SK-N-SH treated with all-trans-retinoic acid at 6 μM for 48 hours (cell line): ENCODE measurements at regions not wholly inside any gene's neighbourhood (a gene's known extent, or its start where the extent isn't known, plus 50 kb on each side); places are given as distances from the start of the nearest gene placed in this dataset.

Experiments used
- ATAC-seq: fragments of 200-7000 bp; cut with Tn5 transposase; 3 replicates; pipeline ENCODE4 v1.9.1; 2020; ENCODE audit warnings: mild to moderate bottlenecking, moderate library complexity
- ARNTL ChIP-seq: fragments of 450-650 bp; formaldehyde crosslinking; IDR thresholded peaks from 2 replicates; pipeline ENCODE4 v1.5.0; 2020; ENCODE audit warnings: low read depth, mild to moderate bottlenecking, moderate library complexity, borderline replicate concordance
- BACH2 ChIP-seq: fragments of 250-450 bp; sonication (Bioruptor Pico); IDR thresholded peaks from 2 replicates; pipeline ENCODE4 v1.9.0; 2021; ENCODE audit warnings: mild to moderate bottlenecking, borderline replicate concordance
- CSDC2 ChIP-seq: fragments of 250-450 bp; sonication (Bioruptor Pico); IDR thresholded peaks from 2 replicates; pipeline ENCODE4 v1.5.0; 2020; ENCODE audit warnings: mild to moderate bottlenecking, moderate library complexity
- CSRNP3 ChIP-seq: fragments of 250-450 bp; sonication (Bioruptor Pico); IDR thresholded peaks from 2 replicates; pipeline ENCODE4 v1.5.1; 2021; ENCODE audit warnings: mild to moderate bottlenecking, moderate library complexity
- ESRRG ChIP-seq: fragments of 250-450 bp; sonication (Bioruptor Pico); IDR thresholded peaks from 2 replicates; pipeline ENCODE4 v1.6.1; 2021; ENCODE audit warnings: mild to moderate bottlenecking
- GLIS3 ChIP-seq: fragments of 250-450 bp; sonication (Bioruptor Pico); IDR thresholded peaks from 2 replicates; pipeline ENCODE4 v1.5.0; 2020; ENCODE audit warnings: mild to moderate bottlenecking, moderate library complexity
- ISL1 ChIP-seq: fragments of 250-450 bp; sonication (Bioruptor Pico); IDR thresholded peaks from 2 replicates; pipeline ENCODE4 v2.1.2; 2022; ENCODE audit warnings: mild to moderate bottlenecking, moderate library complexity
- PATZ1 ChIP-seq: fragments of 250-450 bp; sonication (Bioruptor Pico); IDR thresholded peaks from 2 replicates; pipeline ENCODE4 v1.8.0; 2020; ENCODE audit warnings: mild to moderate bottlenecking, moderate library complexity, borderline replicate concordance
- POU6F1 ChIP-seq: fragments of 250-450 bp; sonication (Bioruptor Pico); IDR thresholded peaks from 2 replicates; pipeline ENCODE4 v1.8.0; 2021; ENCODE audit warnings: low read depth, mild to moderate bottlenecking, moderate library complexity, borderline replicate concordance
- PPARA ChIP-seq: fragments of 250-450 bp; sonication (Bioruptor Pico); IDR thresholded peaks from 2 replicates; pipeline ENCODE4 v1.5.0; 2020; ENCODE audit warnings: mild to moderate bottlenecking, borderline replicate concordance
- RARB ChIP-seq: fragments of 250-450 bp; sonication (Bioruptor Pico); IDR thresholded peaks from 2 replicates; pipeline ENCODE4 v1.8.0; 2021; ENCODE audit warnings: mild to moderate bottlenecking, moderate library complexity
- SNAI2 ChIP-seq: fragments of 250-450 bp; sonication (Bioruptor Pico); IDR thresholded peaks from 2 replicates; pipeline ENCODE4 v1.5.0; 2020; ENCODE audit warnings: mild to moderate bottlenecking, moderate library complexity
- TCF4 ChIP-seq: fragments of 250-450 bp; sonication (Bioruptor Pico); IDR thresholded peaks from 2 replicates; pipeline ENCODE4 v1.8.0; 2021; ENCODE audit warnings: mild to moderate bottlenecking, moderate library complexity, borderline replicate concordance
- TOX ChIP-seq: fragments of 250-450 bp; sonication (Bioruptor Pico); IDR thresholded peaks from 2 replicates; pipeline ENCODE4 v1.8.0; 2021; ENCODE audit warnings: mild to moderate bottlenecking, moderate library complexity, borderline replicate concordance
- TSHZ2 ChIP-seq: fragments of 250-450 bp; sonication (Bioruptor Pico); IDR thresholded peaks from 2 replicates; pipeline ENCODE4 v1.5.0; 2020; ENCODE audit warnings: mild to moderate bottlenecking, moderate library complexity
- ZC3H10 ChIP-seq: fragments of 250-450 bp; sonication (Bioruptor Pico); IDR thresholded peaks from 2 replicates; pipeline ENCODE4 v1.5.1; 2021; ENCODE audit warnings: mild to moderate bottlenecking, moderate library complexity
- ZFP3 ChIP-seq: fragments of 250-450 bp; sonication (Bioruptor Pico); IDR thresholded peaks from 2 replicates; pipeline ENCODE4 v1.5.0; 2020; ENCODE audit warnings: mild to moderate bottlenecking, moderate library complexity
- ZFP30 ChIP-seq: fragments of 450-650 bp; formaldehyde crosslinking; IDR thresholded peaks from 2 replicates; pipeline ENCODE4 v1.5.0; 2022; ENCODE audit warnings: mild to moderate bottlenecking, moderate library complexity
- ZNF565 ChIP-seq: fragments of 450-650 bp; formaldehyde crosslinking; conservative IDR thresholded peaks from 2 replicates; pipeline ENCODE4 v1.5.0; 2020; ENCODE audit warnings: low read depth, mild to moderate bottlenecking, moderate library complexity
- ZNF70 ChIP-seq: fragments of 450-650 bp; formaldehyde crosslinking; IDR thresholded peaks from 2 replicates; pipeline ENCODE4 v1.5.0; 2020; ENCODE audit warnings: mild to moderate bottlenecking, moderate library complexity
- ZNF8 ChIP-seq: fragments of 450-650 bp; formaldehyde crosslinking; IDR thresholded peaks from 2 replicates; pipeline ENCODE4 v1.5.0; 2020; ENCODE audit warnings: mild to moderate bottlenecking, moderate library complexity

GRCh38 chr5:82863266-82863665, 213.9 kb downstream of the TMEM167A start:
- TF ChIP-seq TSHZ2: no peak
- no peak for TF ChIP-seq RARB (CRISPR knock-in tag)
- no peak for TF ChIP-seq ZFP3 (CRISPR knock-in tag)
- TF ChIP-seq BACH2: no peak
- TF ChIP-seq TCF4 (CRISPR knock-in tag): no peak
- TF ChIP-seq PATZ1 (CRISPR knock-in tag): no peak
- no peak for TF ChIP-seq CSDC2 (CRISPR knock-in tag)
- no peak for TF ChIP-seq POU6F1 (CRISPR knock-in tag)
- no peak for TF ChIP-seq TOX (CRISPR knock-in tag)
- no peak for TF ChIP-seq ZC3H10 (CRISPR knock-in tag)
- no peak for TF ChIP-seq GLIS3
- TF ChIP-seq CSRNP3 (CRISPR knock-in tag): no peak
- TF ChIP-seq ZNF565: no peak
- no peak for TF ChIP-seq ESRRG
- no peak for TF ChIP-seq ISL1
- no peak for TF ChIP-seq ARNTL
- no peak for TF ChIP-seq ZNF8 (CRISPR knock-in tag)
- TF ChIP-seq ZFP30: no peak
- TF ChIP-seq ZNF70 (CRISPR knock-in tag): no peak
- ATAC-seq: no peak

- no peak for TF ChIP-seq SNAI2 (CRISPR knock-in tag)
- no peak for TF ChIP-seq ZNF8 (CRISPR knock-in tag)
- TF ChIP-seq BACH2: no peak
- no peak for TF ChIP-seq POU6F1 (CRISPR knock-in tag)
- TF ChIP-seq ISL1: no peak
- TF ChIP-seq ZNF565: no peak
- TF ChIP-seq PPARA: no peak
- TF ChIP-seq RARB (CRISPR knock-in tag): no peak
- TF ChIP-seq ESRRG: no peak
- no peak for TF ChIP-seq GLIS3
- TF ChIP-seq TSHZ2: no peak
- TF ChIP-seq PATZ1 (CRISPR knock-in tag): no peak
- TF ChIP-seq TOX (CRISPR knock-in tag): no peak
- TF ChIP-seq CSRNP3 (CRISPR knock-in tag): no peak
- TF ChIP-seq CSDC2 (CRISPR knock-in tag): no peak
- no peak for TF ChIP-seq TCF4 (CRISPR knock-in tag)
- no peak for TF ChIP-seq ZC3H10 (CRISPR knock-in tag)
- no peak for TF ChIP-seq ZNF70 (CRISPR knock-in tag)
- no peak for ATAC-seq
Measured at GRCh38 chr5:82862711-82863110, 214.5 kb downstream of the TMEM167A start.
